ENCODE measurements at regions not wholly inside any gene's neighbourhood (a gene's known extent, or its start where the extent isn't known, plus 50 kb on each side); places are given as distances from the start of the nearest gene placed in this dataset.

DNA sequence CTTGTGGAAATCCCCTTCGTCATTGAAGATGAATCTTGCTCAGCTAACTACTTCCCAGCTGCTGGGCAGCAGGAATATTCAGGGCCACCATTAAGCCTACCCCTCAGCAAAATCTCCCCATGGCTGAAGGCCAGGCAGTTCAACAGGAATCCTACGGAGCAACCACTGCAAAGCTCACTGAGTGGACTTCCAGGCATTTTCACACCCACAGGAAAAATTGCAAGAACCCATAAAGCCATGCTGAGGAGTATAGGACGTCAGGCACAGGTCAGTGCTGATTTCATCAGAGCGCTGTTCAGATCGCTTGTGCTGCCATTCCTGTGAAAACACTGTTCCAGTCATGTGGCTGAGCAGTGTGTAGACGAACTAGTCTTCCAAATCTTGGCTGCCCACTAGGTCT is 134.8 kb upstream of the TACR1 start:
- in situ Hi-C loops (cut with MboI), result no loop called here

More for the DNA sequence above, 134.8 kb upstream of the TACR1 start:
- POLR2A ChIA-PET, result interaction anchor here (0.7 kb wide), 1 partner anchor 21 kb away, joined by 3 read pairs; no protein-coding TSS in a partner anchor
- no peaks in the 10 kb centered on the region for H3K79me2 ChIP-seq (ENCODE audit: control insufficient read depth, insufficient read depth, low read length)
- H3K36me3 ChIP-seq (ENCODE audit: control insufficient read depth, insufficient read depth, low read length), result no peaks in the 10 kb centered on the region
- FAIRE-seq, result no peak
- no peak overlapping the region for H2AFZ ChIP-seq (ENCODE audit: low read depth, low read length)
- no peak for DNase-seq (ENCODE audit: extremely low read depth in 1 of 4, low spot score in 3 of 4)
- CTCF ChIA-PET (ENCODE audit: low intra/inter-chr PET ratio), result no interaction called here
- no peak for ATAC-seq
- no peaks in the 10 kb centered on the region for H3K4me1 ChIP-seq (replicated peaks in 1 of 2; ENCODE audit: control insufficient read depth in 2 of 2, insufficient read depth in 2 of 2, low read length in 2 of 2)
- no peak overlapping the region for H3K27ac ChIP-seq (ENCODE audit: extremely low read depth, low read depth, low read length)
- H3K9me1 ChIP-seq (ENCODE audit: control insufficient read depth, insufficient read depth, low read length), result no peaks in the 10 kb centered on the region
- no peaks in the 10 kb centered on the region for H4K20me1 ChIP-seq (replicated peaks; ENCODE audit: control insufficient read depth, insufficient read depth, low read length)
- no peaks in the 10 kb centered on the region for H3K27me3 ChIP-seq (ENCODE audit: control insufficient read depth in 2 of 2, insufficient read depth in 2 of 2, low read length in 2 of 2)
- no peak overlapping the region for H3K4me2 ChIP-seq (ENCODE audit: insufficient read depth, low read length)
- no peak for TF ChIP-seq DACH1 (IDR thresholded peaks at IDR 0.05; ENCODE audit: partially characterized antibody)
- no peak for TF ChIP-seq JUND (IDR thresholded peaks at IDR 0.05; ENCODE audit: borderline replicate concordance, low read depth, low read length)
- no peak for TF ChIP-seq JUND (tag; IDR thresholded peaks at IDR 0.05; ENCODE audit: borderline replicate concordance, low read depth, low read length)
- no peak for TF ChIP-seq ZFPM2 (CRISPR knock-in tag; IDR thresholded peaks at IDR 0.05)
- TF ChIP-seq FIP1L1 (IDR thresholded peaks at IDR 0.05; ENCODE audit: low read depth, low read length, poor library complexity, severe bottlenecking), result no peak
- TF ChIP-seq MECOM (CRISPR knock-in tag; IDR thresholded peaks at IDR 0.05), result no peak
- TF ChIP-seq MEF2A (IDR thresholded peaks at IDR 0.05; ENCODE audit: control insufficient read depth, low read depth, low read length), result no peak
- no peak for TF ChIP-seq HOXB6 (CRISPR knock-in tag; IDR thresholded peaks at IDR 0.05; ENCODE audit: borderline replicate concordance)
- no peak for TF ChIP-seq EWSR1 (IDR thresholded peaks at IDR 0.05; ENCODE audit: borderline replicate concordance, low read depth, partially characterized antibody)
- no peak for TF ChIP-seq PATZ1 (CRISPR knock-in tag; IDR thresholded peaks at IDR 0.05; ENCODE audit: borderline replicate concordance)
- TF ChIP-seq TAF7 (tag; IDR thresholded peaks at IDR 0.05), result no peak
- no peak for TF ChIP-seq CBX8 (IDR thresholded peaks at IDR 0.05; ENCODE audit: borderline replicate concordance, extremely low read depth, low read depth, low read length, poor library complexity, severe bottlenecking)
- TF ChIP-seq CREM (IDR thresholded peaks at IDR 0.05; ENCODE audit: low read depth), result no peak
- TF ChIP-seq RBM17 (IDR thresholded peaks at IDR 0.05; ENCODE audit: borderline replicate concordance, low read depth, low read length), result no peak
- no peak for TF ChIP-seq TCF3 (CRISPR knock-in tag; IDR thresholded peaks at IDR 0.05)
- no peak for TF ChIP-seq SRSF9 (IDR thresholded peaks at IDR 0.05; ENCODE audit: borderline replicate concordance, low read depth, low read length)
- no peak for TF ChIP-seq ZKSCAN1 (IDR thresholded peaks at IDR 0.05; ENCODE audit: low read depth, low read length)
- H3K9me3 ChIP-seq (replicated peaks; ENCODE audit: control insufficient read depth, insufficient read depth, low read depth, low read length), result no peaks in the 10 kb centered on the region
- intact Hi-C loops (cut with micrococcal nuclease), result no loop called here
- no peak overlapping the region for H3K9ac ChIP-seq (ENCODE audit: insufficient read depth in 1 of 2, low read depth in 2 of 2, low read length in 2 of 2)
- 0% methylated on average over 6 of the region's 6 CpGs for WGBS (ENCODE audit: insufficient coverage, low coverage, missing lambda C conversion rate)
- H3K4me3 ChIP-seq, result no peak overlapping the region
- no TSS peak for BruUV-seq (replicated peaks)

Measured in K562 (cell line).